Panc1 (cell line): ENCODE measurements at regions not wholly inside any gene's neighbourhood (a gene's known extent, or its start where the extent isn't known, plus 50 kb on each side); places are given as distances from the start of the nearest gene placed in this dataset.

Experiments used
- ATAC-seq: fragments of 200-7000 bp; cut with Tn5 transposase; 2 replicates; pipeline ENCODE4 v1.9.1; 2020; ENCODE audit warnings: mild to moderate bottlenecking, moderate library complexity
- BruUV-seq: library from RNA; stranded (reverse); fragments of 400-500 nt; replicated peaks from 2 replicates; lab custom pipeline; 2021; lab: Mats Ljungman, UMichigan
- CTCF ChIA-PET: fragments of 300-600 bp; sonication (Branson Sonifier 250); formaldehyde crosslinking; loops from one replicate; lab custom pipeline; 2022; ENCODE audit warnings: antibody characterized with exemption; lab: Charles Lee
- POLR2A ChIA-PET: fragments of 300-600 bp; sonication (Branson Sonifier 250); formaldehyde crosslinking; loops from one replicate; lab custom pipeline; 2022; ENCODE audit warnings: antibody characterized with exemption; lab: Charles Lee
- DNase-seq: peaks from one replicate; pipeline ENCODE4 v3.0.0-alpha.2; 2010; ENCODE audit warnings: low read depth, low spot score
- H3K27ac ChIP-seq: 2 replicates; pipeline ENCODE4 v1.5.1; 2011; ENCODE audit warnings: mild to moderate bottlenecking, low read length, inconsistent platforms
- H3K27me3 ChIP-seq: fragments of 200-500 bp; sonication (Bioruptor generic); 2 replicates; pipeline ENCODE4 v1.6.0; 2014; ENCODE audit warnings: low read length, inconsistent platforms; ENCODE audit not compliant: control insufficient read depth, insufficient read depth
- H3K36me3 ChIP-seq: fragments of 200-500 bp; sonication (Bioruptor generic); 2 replicates; pipeline ENCODE4 v1.5.1; 2014; ENCODE audit warnings: inconsistent platforms, mild to moderate bottlenecking, low read length, moderate library complexity; ENCODE audit not compliant: control insufficient read depth, insufficient read depth
- H3K4me1 ChIP-seq: 2 replicates; pipeline ENCODE4 v1.5.1; 2011; ENCODE audit warnings: inconsistent platforms, mild to moderate bottlenecking, low read length, moderate library complexity; ENCODE audit not compliant: control insufficient read depth, insufficient read depth
- H3K4me3 ChIP-seq, 2 experiments: 2 replicates each; pipeline ENCODE4 v1.5.1; 2011 to 2012; ENCODE audit warnings: low read depth in 2 of 2, low read length in 2 of 2, mild to moderate bottlenecking in 2 of 2, inconsistent platforms in 1 of 2, moderate library complexity in 1 of 2
- H3K9me3 ChIP-seq: fragments of 200-500 bp; sonication (Bioruptor generic); 2 replicates; pipeline ENCODE4 v1.5.1; 2014; ENCODE audit warnings: low read depth, mild to moderate bottlenecking, inconsistent platforms, low read length, moderate library complexity; ENCODE audit not compliant: control insufficient read depth, insufficient read depth
- POLR2AphosphoS5 ChIP-seq: IDR thresholded peaks from 2 replicates; pipeline ENCODE4 v1.6.1; 2012; ENCODE audit warnings: mild to moderate bottlenecking, low read depth, low read length, moderate library complexity
- SIN3A ChIP-seq: IDR thresholded peaks from 2 replicates; pipeline ENCODE4 v1.6.1; 2012; ENCODE audit warnings: low read depth, mild to moderate bottlenecking, low read length, moderate library complexity, borderline replicate concordance; ENCODE audit not compliant: insufficient read depth
- TCF7L2 ChIP-seq: IDR thresholded peaks from 2 replicates; pipeline ENCODE4 v1.6.1; 2011; ENCODE audit warnings: mild to moderate bottlenecking, low read depth, low read length, inconsistent platforms
- in situ Hi-C: cut with HindIII; loops from 2 replicates; pipeline ENCODE4 v1.10.0; 2016; ENCODE audit warnings: low sequenced_read_pairs, low pct_unique_long_range_greater_than_20kb
- intact Hi-C: fragments of 100-400 bp; cut with micrococcal nuclease; formaldehyde crosslinking; loops from one replicate; pipeline ENCODE4 v1.10.0; 2022; ENCODE audit not compliant: unreplicated experiment
- TF ChIP-seq, protein P1 (sequence below): fragments of 450-650 bp; IDR thresholded peaks from 2 replicates; pipeline ENCODE4 v1.5.1; 2017; ENCODE audit warnings: mild to moderate bottlenecking
- TF ChIP-seq, protein P2 (sequence below), 2 experiments: IDR thresholded peaks; 2 replicates each; pipeline ENCODE4 v1.6.1; 2011 to 2012; ENCODE audit warnings: low read depth in 2 of 2, control low read depth in 1 of 2, low read length in 1 of 2, mild to moderate bottlenecking in 1 of 2, moderate library complexity in 1 of 2; ENCODE audit not compliant: insufficient read depth in 1 of 2

DNA sequence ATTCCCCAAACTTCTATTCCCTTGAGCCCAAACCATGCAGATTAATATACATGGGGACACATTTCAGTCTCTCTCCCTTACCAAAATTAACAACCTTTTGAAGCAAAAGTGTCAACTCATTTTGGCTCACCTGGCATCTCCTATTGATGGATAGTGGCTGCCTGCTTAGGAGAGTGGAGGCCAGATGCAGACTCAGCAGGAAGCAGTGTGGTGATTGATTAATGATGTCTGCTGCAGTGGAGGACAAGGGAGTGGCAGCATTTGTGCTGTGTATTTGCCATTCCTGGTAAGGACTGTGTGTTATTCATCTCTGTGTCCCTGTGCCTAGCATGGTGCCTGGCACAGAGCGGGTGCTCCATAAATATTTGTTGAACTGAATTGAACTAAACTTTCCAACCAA, 590.1 kb downstream of the RAB28 start:
- in situ Hi-C loops: no loop called here
- CTCF ChIA-PET: no interaction called here
- TF ChIP-seq TCF7L2 (no peak), POLR2AphosphoS5 (no peak), SIN3A (no peak)
- TF ChIP-seq, protein P1, sequence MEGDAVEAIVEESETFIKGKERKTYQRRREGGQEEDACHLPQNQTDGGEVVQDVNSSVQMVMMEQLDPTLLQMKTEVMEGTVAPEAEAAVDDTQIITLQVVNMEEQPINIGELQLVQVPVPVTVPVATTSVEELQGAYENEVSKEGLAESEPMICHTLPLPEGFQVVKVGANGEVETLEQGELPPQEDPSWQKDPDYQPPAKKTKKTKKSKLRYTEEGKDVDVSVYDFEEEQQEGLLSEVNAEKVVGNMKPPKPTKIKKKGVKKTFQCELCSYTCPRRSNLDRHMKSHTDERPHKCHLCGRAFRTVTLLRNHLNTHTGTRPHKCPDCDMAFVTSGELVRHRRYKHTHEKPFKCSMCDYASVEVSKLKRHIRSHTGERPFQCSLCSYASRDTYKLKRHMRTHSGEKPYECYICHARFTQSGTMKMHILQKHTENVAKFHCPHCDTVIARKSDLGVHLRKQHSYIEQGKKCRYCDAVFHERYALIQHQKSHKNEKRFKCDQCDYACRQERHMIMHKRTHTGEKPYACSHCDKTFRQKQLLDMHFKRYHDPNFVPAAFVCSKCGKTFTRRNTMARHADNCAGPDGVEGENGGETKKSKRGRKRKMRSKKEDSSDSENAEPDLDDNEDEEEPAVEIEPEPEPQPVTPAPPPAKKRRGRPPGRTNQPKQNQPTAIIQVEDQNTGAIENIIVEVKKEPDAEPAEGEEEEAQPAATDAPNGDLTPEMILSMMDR: no peak
- TF ChIP-seq, protein P2, sequence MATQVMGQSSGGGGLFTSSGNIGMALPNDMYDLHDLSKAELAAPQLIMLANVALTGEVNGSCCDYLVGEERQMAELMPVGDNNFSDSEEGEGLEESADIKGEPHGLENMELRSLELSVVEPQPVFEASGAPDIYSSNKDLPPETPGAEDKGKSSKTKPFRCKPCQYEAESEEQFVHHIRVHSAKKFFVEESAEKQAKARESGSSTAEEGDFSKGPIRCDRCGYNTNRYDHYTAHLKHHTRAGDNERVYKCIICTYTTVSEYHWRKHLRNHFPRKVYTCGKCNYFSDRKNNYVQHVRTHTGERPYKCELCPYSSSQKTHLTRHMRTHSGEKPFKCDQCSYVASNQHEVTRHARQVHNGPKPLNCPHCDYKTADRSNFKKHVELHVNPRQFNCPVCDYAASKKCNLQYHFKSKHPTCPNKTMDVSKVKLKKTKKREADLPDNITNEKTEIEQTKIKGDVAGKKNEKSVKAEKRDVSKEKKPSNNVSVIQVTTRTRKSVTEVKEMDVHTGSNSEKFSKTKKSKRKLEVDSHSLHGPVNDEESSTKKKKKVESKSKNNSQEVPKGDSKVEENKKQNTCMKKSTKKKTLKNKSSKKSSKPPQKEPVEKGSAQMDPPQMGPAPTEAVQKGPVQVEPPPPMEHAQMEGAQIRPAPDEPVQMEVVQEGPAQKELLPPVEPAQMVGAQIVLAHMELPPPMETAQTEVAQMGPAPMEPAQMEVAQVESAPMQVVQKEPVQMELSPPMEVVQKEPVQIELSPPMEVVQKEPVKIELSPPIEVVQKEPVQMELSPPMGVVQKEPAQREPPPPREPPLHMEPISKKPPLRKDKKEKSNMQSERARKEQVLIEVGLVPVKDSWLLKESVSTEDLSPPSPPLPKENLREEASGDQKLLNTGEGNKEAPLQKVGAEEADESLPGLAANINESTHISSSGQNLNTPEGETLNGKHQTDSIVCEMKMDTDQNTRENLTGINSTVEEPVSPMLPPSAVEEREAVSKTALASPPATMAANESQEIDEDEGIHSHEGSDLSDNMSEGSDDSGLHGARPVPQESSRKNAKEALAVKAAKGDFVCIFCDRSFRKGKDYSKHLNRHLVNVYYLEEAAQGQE (IDR thresholded peaks at IDR 0.05; ENCODE audit: insufficient read depth in 1 of 2, low read depth in 2 of 2, low read length in 1 of 2): no peak
- DNase-seq (no peak), ATAC-seq (no peak)
- Histone ChIP-seq H3K27ac (no peak overlapping the region), H3K4me1 (no peaks in the 10 kb centered on the region), H3K4me3 (no peak overlapping the region), H3K9me3 (no peaks in the 10 kb centered on the region), H3K27me3 (no peaks in the 10 kb centered on the region), H3K36me3 (no peaks in the 10 kb centered on the region)
- no TSS peak for BruUV-seq
- POLR2A ChIA-PET: no interaction called here
- intact Hi-C loops: no loop called here

DNA sequence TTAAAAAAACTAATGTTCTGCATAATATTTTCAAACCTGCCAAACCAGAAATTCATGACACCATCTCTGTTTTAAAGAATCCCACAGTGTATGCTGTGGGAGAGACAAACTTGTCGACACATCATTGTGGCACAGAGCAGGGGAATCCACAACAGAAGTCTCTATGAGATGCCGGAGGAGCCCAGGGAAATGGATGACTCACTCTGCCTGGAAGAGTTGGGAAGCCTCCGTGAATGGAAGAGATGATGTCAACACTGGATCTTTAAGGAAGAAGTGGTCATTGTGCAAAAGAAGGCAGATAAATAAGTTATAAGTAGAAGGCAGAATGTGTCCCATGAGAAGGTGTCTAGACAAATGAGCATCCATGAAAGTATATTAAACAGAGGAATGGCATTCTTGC, 595.1 kb downstream of the RAB28 start:
- ATAC-seq: no peak
- BruUV-seq: no TSS peak
- Histone ChIP-seq H3K4me3 (no peak overlapping the region), H3K9me3 (no peaks in the 10 kb centered on the region), H3K4me1 (no peaks in the 10 kb centered on the region), H3K36me3 (no peaks in the 10 kb centered on the region), H3K27me3 (no peaks in the 10 kb centered on the region), H3K27ac (no peak overlapping the region)
- ChIA-PET POLR2A (no interaction called here), CTCF (no interaction called here)
- TF ChIP-seq POLR2AphosphoS5: no peak
- TF ChIP-seq, protein P2 (IDR thresholded peaks at IDR 0.05; ENCODE audit: insufficient read depth in 1 of 2, low read depth in 2 of 2, low read length in 1 of 2): no peak
- no peak for TF ChIP-seq TCF7L2
- TF ChIP-seq, protein P1: no peak
- no peak for TF ChIP-seq SIN3A
- no peak for DNase-seq
- intact Hi-C loops (no loop called here), in situ Hi-C loops (no loop called here)
